Thymus (tissue), 11 donors: ENCODE measurements at regions not wholly inside any gene's neighbourhood (a gene's known extent, or its start where the extent isn't known, plus 50 kb on each side); places are given as distances from the start of the nearest gene placed in this dataset.

Experiments
- DNase-seq, 9 donors: peaks; one replicate each; pipeline ENCODE4 v3.0.0-alpha.2; 2013; ENCODE audit warnings: low spot score in 9 of 9, low read depth in 6 of 9, missing footprints in 1 of 9
- H3K27ac ChIP-seq, 2 donors: one replicate each; pipeline ENCODE4 v1.5.1; 2013; ENCODE audit warnings: control low read depth in 1 of 2, low read depth in 1 of 2, low read length in 1 of 2, mild to moderate bottlenecking in 1 of 2, moderate library complexity in 1 of 2
- H3K27me3 ChIP-seq, 2 donors: one replicate each; pipeline ENCODE4 v1.5.1; 2013; ENCODE audit warnings: low read length in 1 of 2; ENCODE audit not compliant: control insufficient read depth in 2 of 2, insufficient read depth in 1 of 2
- H3K36me3 ChIP-seq, 2 donors: one replicate each; pipeline ENCODE4 v1.5.1; 2013; ENCODE audit warnings: low read length in 1 of 2, mild to moderate bottlenecking in 1 of 2, moderate library complexity in 1 of 2; ENCODE audit not compliant: control insufficient read depth in 2 of 2, insufficient read depth in 2 of 2
- H3K4me1 ChIP-seq, 2 donors: one replicate each; pipeline ENCODE4 v1.5.1; 2013; ENCODE audit warnings: low read length in 2 of 2; ENCODE audit not compliant: control insufficient read depth in 2 of 2, insufficient read depth in 2 of 2
- H3K4me3 ChIP-seq, 2 donors: one replicate each; pipeline ENCODE4 v1.5.1; 2013; ENCODE audit warnings: low read length in 2 of 2, control low read depth in 1 of 2, mild to moderate bottlenecking in 1 of 2
- H3K9me3 ChIP-seq, 2 donors: one replicate each; pipeline ENCODE4 v1.5.1; 2013; ENCODE audit warnings: low read length in 1 of 2, mild to moderate bottlenecking in 1 of 2; ENCODE audit not compliant: control insufficient read depth in 2 of 2, insufficient read depth in 1 of 2
- WGBS: extraction: QIAGEN DNeasy Blood & Tissue Kit; methylation state at CpG from one replicate; pipeline ENCODE4 v1.1.7; 2013; 5-methylcytosine and 5-hydroxymethylcytosine counted together
- donor health status: healthy.

- no peak overlapping the region for H3K4me3 ChIP-seq
- H3K9me3 ChIP-seq = no peaks in the 10 kb centered on the region
- WGBS = 55% methylated on average over 2 of the region's 2 CpGs
- H3K27me3 ChIP-seq = no peaks in the 10 kb centered on the region
- H3K36me3 ChIP-seq = no peaks in the 10 kb centered on the region
- no peak overlapping the region for H3K27ac ChIP-seq
- no peaks in the 10 kb centered on the region for H3K4me1 ChIP-seq
- DNase-seq = no peak
Observed at GRCh38 chr10:83037653-83038052, 1101.7 kb upstream of the GHITM start.

DNA sequence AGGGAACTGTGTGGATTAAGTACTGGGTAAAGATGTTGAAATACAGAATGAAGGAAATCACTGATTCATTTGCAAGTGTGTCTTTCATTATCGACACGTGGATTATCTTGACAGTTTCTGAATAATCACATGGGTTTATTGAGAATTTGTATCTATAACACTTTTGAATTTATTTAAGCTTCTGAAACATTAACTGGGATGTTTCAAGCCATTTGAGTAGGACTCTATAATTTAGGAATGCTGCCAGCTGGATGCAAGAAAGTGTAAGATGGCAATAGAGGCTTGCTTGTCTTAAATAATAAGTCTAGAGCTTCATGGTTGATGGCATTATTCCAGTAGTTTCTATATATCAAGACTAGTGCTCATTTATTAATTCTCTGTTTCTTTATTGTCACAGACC is 1100.7 kb upstream of the GHITM start:
- WGBS = 90% methylated on average over 2 of the region's 2 CpGs
- Histone ChIP-seq H3K9me3 (no peaks in the 10 kb centered on the region), H3K27ac (no peak overlapping the region), H3K4me1 (no peaks in the 10 kb centered on the region), H3K4me3 (no peak overlapping the region), H3K27me3 (no peaks in the 10 kb centered on the region), H3K36me3 (no peaks in the 10 kb centered on the region)
- no peak for DNase-seq

- H3K36me3 ChIP-seq = no peaks in the 10 kb centered on the region
- no peaks in the 10 kb centered on the region for H3K9me3 ChIP-seq
- H3K4me1 ChIP-seq = no peaks in the 10 kb centered on the region
- H3K4me3 ChIP-seq = no peak overlapping the region
- no peak overlapping the region for H3K27ac ChIP-seq
- no peaks in the 10 kb centered on the region for H3K27me3 ChIP-seq
- DNase-seq = no peak
- 95% methylated on average over 4 of the region's 4 CpGs for WGBS
Observed at GRCh38 chr10:83045731-83046130, 1093.6 kb upstream of the GHITM start.

- no peaks in the 10 kb centered on the region for H3K27me3 ChIP-seq
- 76% methylated on average over 3 of the region's 3 CpGs for WGBS
- H3K36me3 ChIP-seq = no peaks in the 10 kb centered on the region
- no peaks in the 10 kb centered on the region for H3K9me3 ChIP-seq
- H3K27ac ChIP-seq = no peak overlapping the region
- no peaks in the 10 kb centered on the region for H3K4me1 ChIP-seq
- no peak for DNase-seq
- H3K4me3 ChIP-seq = no peak overlapping the region
Observed at GRCh38 chr10:83050815-83051214, 1088.5 kb upstream of the GHITM start.

DNA sequence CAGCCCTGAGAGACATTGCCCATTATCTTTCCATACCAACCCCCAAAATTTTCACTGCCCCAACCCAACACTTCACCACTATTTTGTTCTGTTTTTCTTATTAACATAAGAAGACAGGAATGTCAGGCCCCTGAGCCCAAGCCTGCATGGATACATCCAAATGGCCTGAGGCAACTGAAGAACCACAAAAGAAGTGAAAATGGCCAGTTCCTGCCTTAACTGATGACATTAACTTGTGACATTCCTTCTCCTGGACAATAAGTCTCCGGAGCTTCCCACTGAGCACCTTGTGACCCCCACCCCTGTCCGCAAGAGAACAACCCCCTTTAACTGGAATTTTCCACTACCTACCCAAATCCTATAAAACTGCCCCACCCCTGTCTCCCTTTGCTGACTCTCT is 1076.4 kb upstream of the GHITM start:
- no peak for DNase-seq

GRCh38 chr10:83073472-83073871 is 1065.8 kb upstream of the GHITM start:
- Histone ChIP-seq H3K27ac (no peak overlapping the region), H3K36me3 (no peaks in the 10 kb centered on the region), H3K4me3 (no peak overlapping the region), H3K9me3 (no peaks in the 10 kb centered on the region), H3K4me1 (no peaks in the 10 kb centered on the region), H3K27me3 (no peaks in the 10 kb centered on the region)
- DNase-seq = no peak
- WGBS = 72% methylated on average over 1 of the region's 1 CpG

More for the DNA sequence above, 1076.4 kb upstream of the GHITM start:
- no peaks in the 10 kb centered on the region for H3K36me3 ChIP-seq
- H3K4me3 ChIP-seq = no peak overlapping the region
- H3K4me1 ChIP-seq = no peaks in the 10 kb centered on the region
- no peaks in the 10 kb centered on the region for H3K27me3 ChIP-seq
- no peaks in the 10 kb centered on the region for H3K9me3 ChIP-seq
- H3K27ac ChIP-seq = no peak overlapping the region
- WGBS = 90% methylated on average over 2 of the region's 2 CpGs

DNA sequence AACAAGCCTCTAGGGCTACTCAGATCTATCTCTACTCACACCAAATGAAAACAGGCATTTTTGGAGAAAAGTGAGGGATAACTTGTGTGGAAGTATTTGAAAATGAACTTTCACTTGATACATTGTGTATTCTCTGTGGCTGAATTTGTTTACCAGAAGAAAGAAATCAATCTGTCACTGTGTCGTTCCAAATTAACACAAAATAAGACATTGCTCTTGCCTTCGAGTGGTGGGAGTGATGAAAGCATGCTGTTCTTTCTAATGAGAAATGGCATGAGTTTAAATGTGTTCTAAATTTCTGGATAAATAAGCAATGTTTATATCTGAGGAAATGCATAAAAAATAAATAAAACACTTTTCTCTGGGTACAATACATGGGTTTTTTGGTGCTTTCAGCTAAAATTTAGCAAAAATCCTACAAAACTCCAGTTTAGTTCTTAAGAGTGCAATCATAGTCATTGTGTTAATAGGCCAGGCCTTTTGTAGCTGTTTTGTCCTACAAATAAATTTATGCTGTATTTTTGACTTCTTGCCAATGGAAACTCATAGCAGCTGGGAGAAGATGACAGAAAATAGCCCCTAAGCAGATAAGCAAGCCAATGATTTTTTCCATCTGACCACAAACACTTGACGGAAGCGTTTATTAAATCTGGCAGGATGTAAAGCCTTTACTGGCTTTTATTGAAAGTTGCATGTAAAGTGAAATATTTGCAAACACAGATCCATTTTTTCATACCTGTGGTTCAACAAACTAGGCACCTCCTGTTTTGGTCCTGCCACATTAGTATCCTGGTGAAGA is 1064.1 kb upstream of the GHITM start:
- 90% methylated on average over 4 of the region's 4 CpGs for WGBS
- Histone ChIP-seq H3K27ac (no peak overlapping the region), H3K4me3 (no peak overlapping the region), H3K27me3 (no peaks in the 10 kb centered on the region), H3K36me3 (no peaks in the 10 kb centered on the region), H3K9me3 (no peaks in the 10 kb centered on the region), H3K4me1 (no peaks in the 10 kb centered on the region)
- no peak for DNase-seq

DNA sequence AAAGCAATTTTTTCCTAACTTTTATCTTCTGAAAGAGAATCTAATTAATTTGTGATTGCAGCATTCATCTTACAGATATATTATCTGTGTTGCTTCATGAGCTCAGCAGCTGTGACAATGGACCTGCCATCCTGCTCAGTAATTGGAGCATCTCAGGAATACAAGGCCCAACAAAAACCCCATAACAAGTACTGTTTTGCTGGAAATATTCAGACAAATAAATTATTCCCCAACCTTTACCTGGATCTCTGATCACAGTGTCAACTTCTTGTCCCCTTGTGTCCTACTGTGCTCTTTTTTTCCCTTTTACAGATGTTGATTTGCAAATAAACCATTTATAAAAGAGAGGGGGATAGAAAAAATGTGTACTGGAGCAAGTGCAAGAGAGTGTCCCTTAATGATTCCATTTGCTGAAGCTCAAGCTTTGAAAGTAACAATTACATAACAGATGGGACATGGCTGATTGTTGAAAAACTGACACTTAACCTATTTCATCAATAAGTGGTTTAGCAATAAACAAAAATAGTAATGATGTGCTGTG is 1063.4 kb upstream of the GHITM start:
- Histone ChIP-seq H3K9me3 (no peaks in the 10 kb centered on the region), H3K27me3 (no peaks in the 10 kb centered on the region), H3K27ac (no peak overlapping the region), H3K36me3 (no peaks in the 10 kb centered on the region), H3K4me3 (no peak overlapping the region), H3K4me1 (no peaks in the 10 kb centered on the region)
- no peak for DNase-seq

DNA sequence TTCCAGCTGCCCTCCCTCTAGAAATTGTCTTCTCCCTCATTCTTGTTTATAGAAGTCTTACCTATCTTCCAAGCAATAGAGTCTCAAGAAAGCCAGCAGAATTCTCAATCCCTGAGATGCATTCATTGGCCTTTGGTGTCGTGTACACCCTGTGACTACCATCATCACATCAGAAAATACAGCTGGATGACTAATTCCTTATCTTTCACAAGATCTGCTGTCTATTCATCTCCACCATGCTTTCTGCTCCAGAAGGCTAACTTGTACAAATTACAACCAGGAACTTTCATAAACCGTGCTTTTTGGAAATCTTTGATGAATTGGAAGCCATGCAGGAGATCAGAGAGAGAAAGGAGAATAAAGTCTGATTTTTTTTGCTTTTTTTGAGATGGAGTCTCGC is 1062.9 kb upstream of the GHITM start:
- DNase-seq = no peak
- Histone ChIP-seq H3K27me3 (no peaks in the 10 kb centered on the region), H3K36me3 (no peaks in the 10 kb centered on the region), H3K9me3 (no peaks in the 10 kb centered on the region), H3K27ac (no peak overlapping the region), H3K4me1 (no peaks in the 10 kb centered on the region), H3K4me3 (no peak overlapping the region)
- WGBS = 83% methylated on average over 3 of the region's 3 CpGs
